Astrocyte of the cerebellum (primary cell): ENCODE measurements at regions not wholly inside any gene's neighbourhood (a gene's known extent, or its start where the extent isn't known, plus 50 kb on each side); places are given as distances from the start of the nearest gene placed in this dataset.

Experiments used
- DNase-seq: peaks from one replicate; pipeline ENCODE4 v3.0.0-alpha.2; 2011; ENCODE audit warnings: low read depth
- H3K4me3 ChIP-seq: 2 replicates; pipeline ENCODE4 v1.5.1; 2011; ENCODE audit warnings: mild to moderate bottlenecking, low read depth, low read length, moderate library complexity
- in situ Hi-C: cut with HindIII; loops from 2 replicates; pipeline ENCODE4 v1.10.0; 2017; ENCODE audit warnings: low sequenced_read_pairs
- TF ChIP-seq, protein P1 (sequence below): IDR thresholded peaks from 2 replicates; pipeline ENCODE4 v1.5.1; 2012; ENCODE audit warnings: low read length, low read depth, moderate library complexity, mild to moderate bottlenecking; ENCODE audit errors: missing control alignments

DNA sequence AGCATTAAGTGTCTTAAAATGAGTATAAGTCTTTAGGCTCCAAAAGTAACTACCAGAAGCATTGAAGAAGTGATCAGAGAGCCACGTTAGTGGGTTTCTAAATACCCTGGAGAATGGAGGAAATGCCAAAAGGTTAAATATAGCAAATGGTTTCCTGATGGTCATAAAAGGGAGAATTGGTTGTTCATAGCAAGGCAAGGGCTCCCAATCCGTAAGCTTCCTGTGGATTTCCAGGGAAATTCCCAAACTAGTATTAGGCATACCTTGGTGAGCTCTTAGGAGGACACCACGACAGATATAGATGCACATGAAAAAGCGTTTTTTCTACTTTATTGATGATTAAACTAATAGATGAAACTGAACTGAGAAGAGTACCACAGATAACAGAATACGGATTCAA, 410.9 kb downstream of the FOXO1 start:
- H3K4me3 ChIP-seq = no peak overlapping the region
- in situ Hi-C loops = no loop called here
- TF ChIP-seq, protein P1, sequence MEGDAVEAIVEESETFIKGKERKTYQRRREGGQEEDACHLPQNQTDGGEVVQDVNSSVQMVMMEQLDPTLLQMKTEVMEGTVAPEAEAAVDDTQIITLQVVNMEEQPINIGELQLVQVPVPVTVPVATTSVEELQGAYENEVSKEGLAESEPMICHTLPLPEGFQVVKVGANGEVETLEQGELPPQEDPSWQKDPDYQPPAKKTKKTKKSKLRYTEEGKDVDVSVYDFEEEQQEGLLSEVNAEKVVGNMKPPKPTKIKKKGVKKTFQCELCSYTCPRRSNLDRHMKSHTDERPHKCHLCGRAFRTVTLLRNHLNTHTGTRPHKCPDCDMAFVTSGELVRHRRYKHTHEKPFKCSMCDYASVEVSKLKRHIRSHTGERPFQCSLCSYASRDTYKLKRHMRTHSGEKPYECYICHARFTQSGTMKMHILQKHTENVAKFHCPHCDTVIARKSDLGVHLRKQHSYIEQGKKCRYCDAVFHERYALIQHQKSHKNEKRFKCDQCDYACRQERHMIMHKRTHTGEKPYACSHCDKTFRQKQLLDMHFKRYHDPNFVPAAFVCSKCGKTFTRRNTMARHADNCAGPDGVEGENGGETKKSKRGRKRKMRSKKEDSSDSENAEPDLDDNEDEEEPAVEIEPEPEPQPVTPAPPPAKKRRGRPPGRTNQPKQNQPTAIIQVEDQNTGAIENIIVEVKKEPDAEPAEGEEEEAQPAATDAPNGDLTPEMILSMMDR = no peak
- no peak for DNase-seq

DNA sequence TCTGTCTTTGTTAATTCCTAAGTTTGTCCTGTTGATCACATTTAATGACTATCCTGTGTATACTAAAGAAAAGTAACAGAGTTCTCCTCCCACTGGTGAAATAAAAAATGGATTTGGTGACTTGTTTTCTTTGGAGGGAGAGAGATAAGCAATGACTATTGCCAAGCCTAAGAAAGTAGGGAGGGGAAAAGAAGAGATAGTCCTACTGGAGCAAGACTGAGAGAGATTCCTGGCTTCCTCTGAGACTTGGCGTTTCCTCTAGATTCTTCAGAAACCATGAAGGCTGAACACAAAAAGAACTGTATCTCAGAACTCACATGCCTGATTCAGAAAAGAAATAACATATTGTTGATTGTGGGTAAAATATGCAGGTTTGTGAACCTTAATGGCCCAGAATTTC, 406.5 kb downstream of the FOXO1 start:
- TF ChIP-seq, protein P1 = no peak
- in situ Hi-C loops = no loop called here
- H3K4me3 ChIP-seq = no peak overlapping the region
- no peak for DNase-seq

DNA sequence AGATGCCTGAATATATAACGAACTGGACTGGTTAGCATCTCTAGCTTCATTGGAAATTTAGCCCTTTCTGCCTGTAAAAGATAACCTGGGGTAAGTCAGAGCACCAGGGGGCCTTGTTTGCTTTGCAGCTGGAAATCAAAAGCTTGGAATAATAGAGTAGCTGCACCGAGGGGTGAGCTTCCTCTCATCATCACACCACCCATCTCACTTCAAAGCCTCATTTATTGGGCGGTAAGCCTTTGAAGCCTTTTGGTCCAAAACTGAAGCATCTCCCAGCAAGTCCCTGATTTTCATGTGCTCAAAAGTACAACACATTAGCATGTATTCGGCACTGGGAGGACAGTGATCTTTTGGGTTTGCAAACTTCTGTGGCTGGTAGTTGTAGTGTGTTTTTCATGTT, 405.1 kb downstream of the FOXO1 start:
- in situ Hi-C loops = no loop called here
- no peak for DNase-seq
- TF ChIP-seq, protein P1 = no peak
- H3K4me3 ChIP-seq = no peak overlapping the region

DNA sequence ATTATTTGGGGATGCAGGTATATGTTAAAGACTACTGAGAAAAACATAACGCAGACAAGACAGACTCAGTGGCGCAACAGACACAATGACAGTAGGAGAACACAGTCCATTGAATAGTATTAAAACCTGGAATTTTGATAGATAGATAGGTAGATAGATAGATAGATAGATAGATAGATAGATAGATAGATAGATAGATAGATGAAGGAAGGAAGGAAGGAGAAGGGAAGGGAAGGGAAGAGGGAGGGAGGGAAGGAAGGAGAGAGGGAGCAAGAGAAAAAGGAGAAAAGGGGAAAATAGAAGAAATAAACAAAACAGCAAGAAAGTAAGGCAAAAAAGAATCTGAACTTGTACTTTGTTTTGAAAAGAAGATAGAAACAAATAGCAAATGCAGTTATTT, 404.5 kb downstream of the FOXO1 start:
- TF ChIP-seq, protein P1 = no peak
- in situ Hi-C loops = no loop called here

DNA sequence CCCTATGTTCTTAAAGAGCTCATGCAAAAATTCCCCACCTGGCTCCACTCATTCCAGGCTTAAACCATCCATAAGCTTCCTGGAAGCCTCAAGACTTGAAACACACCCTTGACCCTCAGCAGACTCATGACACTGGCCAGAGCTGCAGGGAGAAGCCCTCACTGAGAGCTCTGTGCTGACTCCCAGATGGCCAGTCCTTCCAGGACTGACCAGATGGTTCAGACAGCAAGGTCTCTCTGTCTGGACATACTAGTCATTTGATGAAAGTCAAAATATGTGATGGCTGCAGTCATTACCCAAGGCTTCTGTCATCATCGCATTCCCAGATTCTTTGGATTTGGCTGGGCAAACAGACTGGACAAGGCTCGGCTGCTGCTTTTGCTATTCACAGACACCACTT, 397.4 kb downstream of the FOXO1 start:
- TF ChIP-seq, protein P1 = no peak
- no peak for DNase-seq
- in situ Hi-C loops = no loop called here

More for the DNA sequence above, 404.5 kb downstream of the FOXO1 start:
- no peak for DNase-seq
- no peak overlapping the region for H3K4me3 ChIP-seq

DNA sequence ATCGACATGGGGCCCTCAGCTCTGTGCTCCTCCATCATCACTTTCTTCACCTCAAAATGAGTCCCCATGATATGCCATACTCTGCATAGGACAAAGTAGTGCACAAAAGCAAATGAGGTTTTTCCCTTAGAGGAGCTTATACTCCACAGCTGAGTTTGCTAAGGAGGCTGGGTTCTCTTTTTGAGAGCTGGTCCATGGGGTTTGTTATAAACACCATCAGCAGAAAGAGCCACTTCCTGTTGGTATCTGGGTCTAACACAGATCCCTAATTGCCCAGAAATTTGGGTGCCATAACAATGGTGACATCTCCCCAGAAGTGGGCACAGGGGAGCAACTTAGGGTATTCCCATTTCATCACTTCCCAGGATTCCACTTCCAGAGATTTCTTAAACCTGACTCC, 395.7 kb downstream of the FOXO1 start:
- in situ Hi-C loops = no loop called here
- DNase-seq = no peak
- H3K4me3 ChIP-seq = no peak overlapping the region
- TF ChIP-seq, protein P1 = no peak

More for the DNA sequence above, 397.4 kb downstream of the FOXO1 start:
- no peak overlapping the region for H3K4me3 ChIP-seq

DNA sequence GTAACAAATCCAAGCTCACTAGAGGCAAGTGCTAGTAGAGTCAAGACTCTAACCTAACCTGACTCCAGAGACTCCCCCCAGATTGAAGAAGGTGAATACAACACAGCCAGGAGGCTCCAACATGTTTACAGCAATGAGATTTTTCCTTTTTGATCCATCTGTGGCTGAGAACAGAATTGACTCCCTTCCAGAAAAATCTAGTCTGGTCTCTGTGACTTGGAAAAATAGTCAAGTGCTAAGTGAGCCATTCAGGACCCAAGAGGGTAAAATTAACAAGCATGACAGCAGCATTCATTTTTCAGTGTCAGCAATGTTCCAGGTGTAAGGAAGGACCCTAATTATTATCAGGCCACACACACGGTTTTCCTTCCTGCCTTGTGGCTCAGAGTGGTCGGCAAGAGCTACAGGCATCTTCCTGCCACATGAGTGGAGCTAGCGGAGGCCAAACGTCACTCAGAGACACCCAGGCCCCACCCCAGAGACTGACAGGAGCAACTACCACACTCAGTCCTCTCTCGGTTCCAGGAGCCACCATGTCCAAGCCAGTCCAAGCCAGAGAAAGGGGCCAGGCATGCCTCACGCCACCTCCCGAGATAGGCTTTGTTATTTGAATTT, 395.1 kb downstream of the FOXO1 start:
- in situ Hi-C loops = no loop called here
- TF ChIP-seq, protein P1 = no peak
- no peak overlapping the region for H3K4me3 ChIP-seq
- DNase-seq = no peak
